ENCODE measurements at regions not wholly inside any gene's neighbourhood (a gene's known extent, or its start where the extent isn't known, plus 50 kb on each side); places are given as distances from the start of the nearest gene placed in this dataset.
"Not testable (repeated sequence)": the region's sequence is repeated elsewhere in the genome, so short reads cannot be mapped to it uniquely, and the experiment has no call there.

GRCh38 chr7:50251765-50252164 lies 52.8 kb upstream of the IKZF1 start:
- DNase-seq = no peak

- peak; percentile 52 to 56 for DNase-seq
These were observed 58.0 kb upstream of the IKZF1 start for GRCh38 chr7:50246551-50246950.

GRCh38 chr7:50242111-50242510 lies 62.4 kb upstream of the IKZF1 start:
- DNase-seq = not testable (repeated sequence)

- not testable (repeated sequence) for DNase-seq
These were observed 63.8 kb upstream of the IKZF1 start for GRCh38 chr7:50240699-50241098.

GRCh38 chr7:50229964-50230363 lies 74.6 kb upstream of the IKZF1 start:
- peak; percentile 81 to 88 for DNase-seq

- no peak for DNase-seq
These were observed 76.4 kb upstream of the IKZF1 start for GRCh38 chr7:50228148-50228547.

- peak; percentile 91 to 92 for DNase-seq
These were observed 76.8 kb upstream of the IKZF1 start for GRCh38 chr7:50227726-50228125.

- no peak for DNase-seq
These were observed 77.8 kb upstream of the IKZF1 start for GRCh38 chr7:50226669-50227068.

- DNase-seq = peak; percentile 35 to 56
These were observed 78.4 kb upstream of the IKZF1 start for GRCh38 chr7:50226145-50226544.

GRCh38 chr7:50221433-50221832 lies 83.1 kb upstream of the IKZF1 start:
- DNase-seq = no peak

- DNase-seq = peak; percentile 23
These were observed 83.5 kb upstream of the IKZF1 start for GRCh38 chr7:50221028-50221427.

GRCh38 chr7:50220273-50220672 lies 84.2 kb upstream of the IKZF1 start:
- DNase-seq = peak; percentile 62 to 65

GRCh38 chr7:50217821-50218281 lies 86.7 kb upstream of the IKZF1 start:
- peak; percentile 96 to 98 for DNase-seq

GRCh38 chr7:50217401-50217800 lies 87.1 kb upstream of the IKZF1 start:
- peak in 1 of 2 experiments; percentile 81 for DNase-seq

GRCh38 chr7:50216626-50217025 lies 87.9 kb upstream of the IKZF1 start:
- DNase-seq = no peak

- DNase-seq = no peak
These were observed 89.7 kb upstream of the IKZF1 start for GRCh38 chr7:50214771-50215170.

- DNase-seq = peak; percentile 60 to 68
These were observed 90.3 kb upstream of the IKZF1 start for GRCh38 chr7:50214126-50214670.

- DNase-seq = no peak
These were observed 90.9 kb upstream of the IKZF1 start for GRCh38 chr7:50213622-50214017.

GRCh38 chr7:50212666-50213621 lies 91.6 kb upstream of the IKZF1 start:
- peak; percentile 100 for DNase-seq

- DNase-seq = no peak
These were observed 92.5 kb upstream of the IKZF1 start for GRCh38 chr7:50212016-50212325.

GRCh38 chr7:50211130-50212015 lies 93.1 kb upstream of the IKZF1 start:
- no peak for DNase-seq

GRCh38 chr7:50210706-50211115 lies 93.8 kb upstream of the IKZF1 start:
- DNase-seq = no peak

- no peak for DNase-seq
These were observed 94.9 kb upstream of the IKZF1 start for GRCh38 chr7:50209461-50210135.
